SU-DHL-6 (cell line): ENCODE measurements at regions not wholly inside any gene's neighbourhood (a gene's known extent, or its start where the extent isn't known, plus 50 kb on each side); places are given as distances from the start of the nearest gene placed in this dataset.

Source experiments
- CTCF ChIP-seq: fragments of 200-600 bp; sonication (generic); IDR thresholded peaks from one replicate; pipeline ENCODE4 v1.5.1; 2017; ENCODE audit warnings: antibody characterized with exemption, mild to moderate bottlenecking, low read length, moderate library complexity; ENCODE audit not compliant: insufficient read depth, poor library complexity, severe bottlenecking
- EZH2phosphoT487 ChIP-seq: fragments of 200-600 bp; sonication (generic), shearing (Covaris generic); conservative IDR thresholded peaks from 2 replicates; pipeline ENCODE4 v1.6.1; 2018; ENCODE audit warnings: mild to moderate bottlenecking, antibody characterized with exemption, low read length, moderate library complexity, mixed read lengths

- TF ChIP-seq CTCF (no peak), EZH2phosphoT487 (no peak)
Measured at GRCh38 chr20:52859156-52859876, 112.8 kb upstream of the TSHZ2 start.
